ENCODE measurements at regions not wholly inside any gene's neighbourhood (a gene's known extent, or its start where the extent isn't known, plus 50 kb on each side); places are given as distances from the start of the nearest gene placed in this dataset.

GRCh38 chr5:98621821-98622220, 151.6 kb upstream of the RGMB start:
- Histone ChIP-seq H3K4me3 (ENCODE audit: low read length in 2 of 2) (no peak overlapping the region), H3K27me3 (ENCODE audit: control insufficient read depth in 1 of 2, insufficient read depth in 2 of 2, low read length in 1 of 2) (no peaks in the 10 kb centered on the region), H3K36me3 (ENCODE audit: control insufficient read depth in 1 of 2, insufficient read depth in 2 of 2, low read length in 1 of 2) (no peaks in the 10 kb centered on the region), H3K4me1 (ENCODE audit: control insufficient read depth in 1 of 2, insufficient read depth in 2 of 2, low read length in 2 of 2) (no peaks in the 10 kb centered on the region), H3K9me3 (ENCODE audit: control insufficient read depth, low read length) (no peaks in the 10 kb centered on the region), H3K27ac (ENCODE audit: low read depth in 1 of 2, low read length in 2 of 2) (no peak overlapping the region)
- intact Hi-C loops (cut with DNase I), result no loop called here
- peak; percentile 54 for ATAC-seq (ENCODE audit: low FRiP score)
- DNase-seq, result no peak
- WGBS, 2 donors, result 86% methylated on average over 7 of the region's 7 CpGs

GRCh38 chr5:98624145-98624880, 149.2 kb upstream of the RGMB start:
- no peaks in the 10 kb centered on the region for H3K27me3 ChIP-seq (ENCODE audit: control insufficient read depth in 1 of 2, insufficient read depth in 2 of 2, low read length in 1 of 2)
- 68 to 70% methylated on average over 3 of the region's 3 CpGs for WGBS, 2 donors
- no peak for ATAC-seq (ENCODE audit: low FRiP score)

GRCh38 chr5:98627121-98627520, 146.3 kb upstream of the RGMB start:
- Histone ChIP-seq H3K36me3 (ENCODE audit: control insufficient read depth in 1 of 2, insufficient read depth in 2 of 2, low read length in 1 of 2) (no peaks in the 10 kb centered on the region), H3K27ac (ENCODE audit: low read depth in 1 of 2, low read length in 2 of 2) (no peak overlapping the region), H3K9me3 (ENCODE audit: control insufficient read depth, low read length) (no peaks in the 10 kb centered on the region), H3K4me1 (ENCODE audit: control insufficient read depth in 1 of 2, insufficient read depth in 2 of 2, low read length in 2 of 2) (no peaks in the 10 kb centered on the region), H3K4me3 (ENCODE audit: low read length in 2 of 2) (no peak overlapping the region), H3K27me3 (ENCODE audit: control insufficient read depth in 1 of 2, insufficient read depth in 2 of 2, low read length in 1 of 2) (no peaks in the 10 kb centered on the region)
- DNase-seq (no peak), ATAC-seq (ENCODE audit: low FRiP score) (no peak)
- whole genome bisulfite sequencing, 2 donors, result 76 to 80% methylated on average over 3 of the region's 3 CpGs
- intact Hi-C loops (cut with DNase I), result no loop called here

More at GRCh38 chr5:98624145-98624880, 149.2 kb upstream of the RGMB start:
- DNase-seq, result no peak
- Histone ChIP-seq H3K27ac (ENCODE audit: low read depth in 1 of 2, low read length in 2 of 2) (no peak overlapping the region), H3K9me3 (ENCODE audit: control insufficient read depth, low read length) (no peaks in the 10 kb centered on the region), H3K36me3 (ENCODE audit: control insufficient read depth in 1 of 2, insufficient read depth in 2 of 2, low read length in 1 of 2) (no peaks in the 10 kb centered on the region), H3K4me1 (ENCODE audit: control insufficient read depth in 1 of 2, insufficient read depth in 2 of 2, low read length in 2 of 2) (no peaks in the 10 kb centered on the region), H3K4me3 (ENCODE audit: low read length in 2 of 2) (no peak overlapping the region)
- intact Hi-C loops (cut with DNase I), result no loop called here

- no peaks in the 10 kb centered on the region for H3K9me3 ChIP-seq (ENCODE audit: control insufficient read depth, low read length)
- no peaks in the 10 kb centered on the region for H3K36me3 ChIP-seq (ENCODE audit: control insufficient read depth in 1 of 2, insufficient read depth in 2 of 2, low read length in 1 of 2)
- H3K27me3 ChIP-seq (ENCODE audit: control insufficient read depth in 1 of 2, insufficient read depth in 2 of 2, low read length in 1 of 2), result no peaks in the 10 kb centered on the region
- H3K4me1 ChIP-seq (ENCODE audit: control insufficient read depth in 1 of 2, insufficient read depth in 2 of 2, low read length in 2 of 2), result no peaks in the 10 kb centered on the region
- no peak for ATAC-seq (ENCODE audit: low FRiP score)
- no peak overlapping the region for H3K27ac ChIP-seq (ENCODE audit: low read depth in 1 of 2, low read length in 2 of 2)
- DNase-seq, result no peak
- intact Hi-C loops (cut with DNase I), result no loop called here
- WGBS, 2 donors, result 65 to 75% methylated on average over 1 of the region's 1 CpG
- no peak overlapping the region for H3K4me3 ChIP-seq (ENCODE audit: low read length in 2 of 2)
These were observed 142.8 kb upstream of the RGMB start for GRCh38 chr5:98630621-98631020.

- intact Hi-C loops (cut with DNase I), result no loop called here
- H3K4me1 ChIP-seq (ENCODE audit: control insufficient read depth in 1 of 2, insufficient read depth in 2 of 2, low read length in 2 of 2), result no peaks in the 10 kb centered on the region
- no peaks in the 10 kb centered on the region for H3K9me3 ChIP-seq (ENCODE audit: control insufficient read depth, low read length)
- H3K36me3 ChIP-seq (ENCODE audit: control insufficient read depth in 1 of 2, insufficient read depth in 2 of 2, low read length in 1 of 2), result no peaks in the 10 kb centered on the region
- ATAC-seq (ENCODE audit: low FRiP score) (no peak), DNase-seq (no peak)
- H3K27me3 ChIP-seq (ENCODE audit: control insufficient read depth in 1 of 2, insufficient read depth in 2 of 2, low read length in 1 of 2), result no peaks in the 10 kb centered on the region
- no peak overlapping the region for H3K4me3 ChIP-seq (ENCODE audit: low read length in 2 of 2)
- H3K27ac ChIP-seq (ENCODE audit: low read depth in 1 of 2, low read length in 2 of 2), result no peak overlapping the region
- WGBS, 2 donors, result 41 to 49% methylated on average over 1 of the region's 1 CpG
These were observed 142.0 kb upstream of the RGMB start for GRCh38 chr5:98631311-98632054.

GRCh38 chr5:98635656-98636055, 137.8 kb upstream of the RGMB start:
- Histone ChIP-seq H3K36me3 (ENCODE audit: control insufficient read depth in 1 of 2, insufficient read depth in 2 of 2, low read length in 1 of 2) (no peaks in the 10 kb centered on the region), H3K4me1 (ENCODE audit: control insufficient read depth in 1 of 2, insufficient read depth in 2 of 2, low read length in 2 of 2) (no peaks in the 10 kb centered on the region), H3K27me3 (ENCODE audit: control insufficient read depth in 1 of 2, insufficient read depth in 2 of 2, low read length in 1 of 2) (no peaks in the 10 kb centered on the region), H3K27ac (ENCODE audit: low read depth in 1 of 2, low read length in 2 of 2) (no peak overlapping the region), H3K9me3 (ENCODE audit: control insufficient read depth, low read length) (no peaks in the 10 kb centered on the region), H3K4me3 (ENCODE audit: low read length in 2 of 2) (no peak overlapping the region)
- WGBS, 2 donors, result 4 to 23% methylated on average over 3 of the region's 3 CpGs
- ATAC-seq (ENCODE audit: low FRiP score), result no peak
- DNase-seq, result no peak
- intact Hi-C loops (cut with DNase I), result no loop called here

- Histone ChIP-seq H3K4me3 (ENCODE audit: low read length in 2 of 2) (no peak overlapping the region), H3K9me3 (ENCODE audit: control insufficient read depth, low read length) (no peaks in the 10 kb centered on the region), H3K36me3 (ENCODE audit: control insufficient read depth in 1 of 2, insufficient read depth in 2 of 2, low read length in 1 of 2) (no peaks in the 10 kb centered on the region), H3K27me3 (ENCODE audit: control insufficient read depth in 1 of 2, insufficient read depth in 2 of 2, low read length in 1 of 2) (no peaks in the 10 kb centered on the region), H3K4me1 (ENCODE audit: control insufficient read depth in 1 of 2, insufficient read depth in 2 of 2, low read length in 2 of 2) (no peaks in the 10 kb centered on the region), H3K27ac (ENCODE audit: low read depth in 1 of 2, low read length in 2 of 2) (no peak overlapping the region)
- DNase-seq (no peak), ATAC-seq (ENCODE audit: low FRiP score) (peak; percentile 7)
- 91 to 94% methylated on average over 1 of the region's 1 CpG for WGBS, 2 donors
- intact Hi-C loops (cut with DNase I), result no loop called here
These were observed 136.3 kb upstream of the RGMB start for GRCh38 chr5:98637116-98637515.

- Histone ChIP-seq H3K27me3 (ENCODE audit: control insufficient read depth in 1 of 2, insufficient read depth in 2 of 2, low read length in 1 of 2) (no peaks in the 10 kb centered on the region), H3K4me3 (ENCODE audit: low read length in 2 of 2) (no peak overlapping the region), H3K36me3 (ENCODE audit: control insufficient read depth in 1 of 2, insufficient read depth in 2 of 2, low read length in 1 of 2) (no peaks in the 10 kb centered on the region), H3K4me1 (ENCODE audit: control insufficient read depth in 1 of 2, insufficient read depth in 2 of 2, low read length in 2 of 2) (no peaks in the 10 kb centered on the region), H3K9me3 (ENCODE audit: control insufficient read depth, low read length) (no peaks in the 10 kb centered on the region), H3K27ac (ENCODE audit: low read depth in 1 of 2, low read length in 2 of 2) (no peak overlapping the region)
- 31 to 51% methylated on average over 3 of the region's 3 CpGs for WGBS, 2 donors
- intact Hi-C loops (cut with DNase I), result no loop called here
- ATAC-seq (ENCODE audit: low FRiP score), result peak; percentile 54
- DNase-seq, result no peak
These were observed 135.9 kb upstream of the RGMB start for GRCh38 chr5:98637557-98637956.

GRCh38 chr5:98638111-98638510, 135.4 kb upstream of the RGMB start:
- H3K4me1 ChIP-seq (ENCODE audit: control insufficient read depth in 1 of 2, insufficient read depth in 2 of 2, low read length in 2 of 2), result no peaks in the 10 kb centered on the region
- no peaks in the 10 kb centered on the region for H3K9me3 ChIP-seq (ENCODE audit: control insufficient read depth, low read length)
- intact Hi-C loops (cut with DNase I), result no loop called here
- WGBS, 2 donors, result 49 to 60% methylated on average over 2 of the region's 2 CpGs
- no peak overlapping the region for H3K27ac ChIP-seq (ENCODE audit: low read depth in 1 of 2, low read length in 2 of 2)
- H3K27me3 ChIP-seq (ENCODE audit: control insufficient read depth in 1 of 2, insufficient read depth in 2 of 2, low read length in 1 of 2), result no peaks in the 10 kb centered on the region
- H3K36me3 ChIP-seq (ENCODE audit: control insufficient read depth in 1 of 2, insufficient read depth in 2 of 2, low read length in 1 of 2), result no peaks in the 10 kb centered on the region
- peak; percentile 36 for ATAC-seq (ENCODE audit: low FRiP score)
- DNase-seq, result no peak
- no peak overlapping the region for H3K4me3 ChIP-seq (ENCODE audit: low read length in 2 of 2)

All from aorta (tissue), 5 donors.